Retinal pigment epithelial cell (primary cell): ENCODE measurements at regions not wholly inside any gene's neighbourhood (a gene's known extent, or its start where the extent isn't known, plus 50 kb on each side); places are given as distances from the start of the nearest gene placed in this dataset.
"Not testable (repeated sequence)": the region's sequence is repeated elsewhere in the genome, so short reads cannot be mapped to it uniquely, and the experiment has no call there.

Experiments
- DNase-seq: peaks from one replicate; pipeline ENCODE4 v3.0.0-alpha.2; 2010; ENCODE audit warnings: low read depth
- H3K4me3 ChIP-seq: 2 replicates; pipeline ENCODE4 v1.5.1; 2011; ENCODE audit warnings: mild to moderate bottlenecking, low read length, control low read depth, moderate library complexity
- CTCF ChIP-seq: conservative IDR thresholded peaks from 2 replicates; pipeline ENCODE4 v1.5.1; 2011; ENCODE audit warnings: low read depth, low read length, control low read depth, inconsistent platforms

- no peak for DNase-seq
- TF ChIP-seq CTCF, result no peak
- no peak overlapping the region for H3K4me3 ChIP-seq
Measured at GRCh38 chr7:10644849-10645248, 328.8 kb upstream of the PHF14 start.

- no peak for DNase-seq
- no peak overlapping the region for H3K4me3 ChIP-seq
- TF ChIP-seq CTCF, result no peak
Measured at GRCh38 chr7:10646194-10646593, 327.5 kb upstream of the PHF14 start.

- no peak for DNase-seq
- no peak for TF ChIP-seq CTCF
- no peak overlapping the region for H3K4me3 ChIP-seq
Measured at GRCh38 chr7:10648289-10648688, 325.4 kb upstream of the PHF14 start.

GRCh38 chr7:10649120-10649519 is 324.6 kb upstream of the PHF14 start:
- not testable (repeated sequence) for H3K4me3 ChIP-seq, DNase-seq

- no peak overlapping the region for H3K4me3 ChIP-seq
- no peak for TF ChIP-seq CTCF
- DNase-seq, result no peak
Measured at GRCh38 chr7:10655031-10655430, 318.6 kb upstream of the PHF14 start.

GRCh38 chr7:10657201-10657600 is 316.5 kb upstream of the PHF14 start:
- no peak overlapping the region for H3K4me3 ChIP-seq
- no peak for TF ChIP-seq CTCF
- DNase-seq, result no peak

- DNase-seq, result no peak
- no peak for TF ChIP-seq CTCF
- H3K4me3 ChIP-seq, result no peak overlapping the region
Measured at GRCh38 chr7:10657837-10658236, 315.8 kb upstream of the PHF14 start.

- TF ChIP-seq CTCF, result no peak
- no peak for DNase-seq
- H3K4me3 ChIP-seq, result no peak overlapping the region
Measured at GRCh38 chr7:10662491-10662890, 311.2 kb upstream of the PHF14 start.
